GM20431 (cell line): ENCODE measurements at regions not wholly inside any gene's neighbourhood (a gene's known extent, or its start where the extent isn't known, plus 50 kb on each side); places are given as distances from the start of the nearest gene placed in this dataset.
"Not testable (repeated sequence)": the region's sequence is repeated elsewhere in the genome, so short reads cannot be mapped to it uniquely, and the experiment has no call there.

Source experiments
- in situ Hi-C: fragments of 300-500 bp; cut with MseI, MboI; formaldehyde crosslinking; loops from one replicate; pipeline ENCODE4 v1.15.0; 2020; ENCODE audit warnings: low sequenced_read_pairs; ENCODE audit not compliant: unreplicated experiment

DNA sequence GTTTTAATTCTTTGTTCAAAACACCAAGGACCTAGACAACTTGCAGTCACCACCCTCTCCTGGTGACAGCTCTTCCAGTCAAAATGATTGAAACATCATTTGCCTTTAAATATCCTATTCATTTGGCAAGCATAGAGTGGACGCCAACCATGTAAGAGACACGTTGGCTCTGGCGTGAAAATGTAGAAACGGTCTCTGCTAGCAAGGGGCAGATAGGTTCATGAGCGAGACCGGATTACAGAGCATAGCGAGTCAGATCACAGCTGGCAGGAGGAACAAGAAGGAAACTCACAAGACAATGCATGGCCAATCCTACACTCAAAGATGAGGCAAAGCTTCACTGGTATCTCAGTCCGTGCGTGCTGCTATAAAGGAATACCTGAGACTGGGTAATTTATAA is 759.5 kb downstream of the UQCRFS1 start:
- in situ Hi-C loops, result no loop called here

DNA sequence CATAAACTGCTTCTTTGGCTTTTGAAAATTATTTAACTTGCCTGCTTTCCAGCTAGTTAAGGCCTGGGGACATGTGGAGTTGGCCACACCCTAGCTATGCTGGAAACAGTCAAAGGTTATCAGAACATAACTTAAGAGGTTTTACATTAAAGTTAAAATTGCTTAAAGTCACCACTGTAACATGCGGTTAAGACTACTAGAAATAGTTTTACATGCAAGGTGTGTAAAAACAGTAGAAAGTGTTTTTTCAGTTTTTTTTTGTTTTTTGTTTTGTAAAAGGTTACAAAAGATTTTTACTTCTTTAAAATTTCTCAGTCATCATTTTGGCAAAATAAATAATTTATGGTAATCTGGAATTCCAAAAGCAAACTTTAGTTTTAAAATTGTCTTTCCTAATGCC is 763.1 kb downstream of the UQCRFS1 start:
- in situ Hi-C loops, result no loop called here

DNA sequence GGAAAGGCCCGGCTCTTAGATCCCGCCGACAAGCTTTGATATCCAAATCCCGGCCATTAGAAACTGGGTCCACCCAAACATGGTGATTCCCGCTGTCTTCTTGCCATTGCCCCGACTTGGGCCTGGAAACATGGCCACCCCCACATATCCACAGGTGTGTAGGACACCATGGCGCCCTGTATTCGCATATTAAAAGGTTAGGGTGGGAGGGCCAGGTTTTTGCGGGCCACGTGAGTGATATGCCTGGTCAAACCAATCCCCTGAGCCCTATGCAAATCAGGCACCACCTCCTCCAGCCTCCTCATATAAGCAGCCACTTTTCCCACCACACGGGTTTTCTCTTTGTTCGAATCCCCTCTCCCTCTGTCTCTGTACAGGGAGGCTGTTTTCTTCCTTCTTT is 766.4 kb downstream of the UQCRFS1 start:
- in situ Hi-C loops, result no loop called here

DNA sequence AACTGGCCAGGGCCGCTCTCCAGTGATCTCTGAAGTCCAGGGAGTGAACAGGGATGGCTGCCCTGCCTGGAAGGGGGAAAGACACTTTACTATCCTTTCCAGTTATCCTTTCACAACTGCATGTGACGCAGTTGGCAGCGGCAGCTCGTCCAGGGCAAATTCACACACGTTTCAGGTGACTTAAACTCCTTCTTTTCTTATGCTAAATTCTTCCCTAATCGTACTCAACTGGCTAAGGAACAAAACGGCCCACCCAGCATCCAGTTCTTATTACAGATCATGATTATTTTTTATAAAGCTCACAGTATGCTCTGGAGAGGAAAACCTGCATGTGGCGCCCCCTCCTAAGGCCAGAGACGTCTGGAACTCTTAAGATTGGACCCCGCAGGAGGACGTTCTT is 767.1 kb downstream of the UQCRFS1 start:
- in situ Hi-C loops, result no loop called here

DNA sequence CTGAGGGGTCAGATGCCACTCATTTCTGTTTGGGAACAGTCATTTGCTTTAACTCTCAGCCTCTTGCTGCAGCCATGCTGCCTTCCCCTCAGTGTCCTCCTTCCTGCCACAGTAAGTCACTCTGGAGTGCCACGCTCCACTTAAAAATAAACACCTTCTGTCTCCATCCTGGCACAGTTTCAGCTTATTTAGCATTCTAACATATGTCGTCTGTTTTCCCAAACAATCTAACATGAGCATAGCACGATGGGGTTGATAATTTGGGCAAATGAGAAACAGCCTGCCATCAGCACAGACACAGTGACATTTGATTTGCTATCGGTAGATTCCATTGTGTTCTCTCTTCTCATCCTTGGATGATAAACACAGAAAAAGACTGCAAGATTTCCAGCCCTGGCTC is 768.6 kb downstream of the UQCRFS1 start:
- in situ Hi-C loops, result no loop called here

DNA sequence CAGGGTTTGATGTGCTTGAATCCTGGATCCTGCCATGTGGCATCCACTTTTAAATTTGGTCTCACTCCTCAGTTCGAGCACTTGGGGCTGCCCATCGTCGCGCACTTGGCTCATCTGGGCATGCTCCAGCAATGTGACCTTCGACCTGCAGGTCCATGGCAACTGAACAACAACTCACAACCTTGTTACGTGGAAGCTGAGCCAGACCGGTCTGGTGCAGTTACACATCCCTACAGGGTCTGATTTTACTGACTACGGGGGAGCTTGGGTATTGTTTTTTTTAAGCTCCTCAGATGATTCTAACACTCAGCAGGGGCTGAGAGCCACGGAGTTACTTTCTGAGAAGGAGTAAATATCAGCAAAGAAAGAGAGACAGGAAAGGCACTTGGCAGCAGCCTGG is 769.6 kb downstream of the UQCRFS1 start:
- in situ Hi-C loops, result no loop called here

DNA sequence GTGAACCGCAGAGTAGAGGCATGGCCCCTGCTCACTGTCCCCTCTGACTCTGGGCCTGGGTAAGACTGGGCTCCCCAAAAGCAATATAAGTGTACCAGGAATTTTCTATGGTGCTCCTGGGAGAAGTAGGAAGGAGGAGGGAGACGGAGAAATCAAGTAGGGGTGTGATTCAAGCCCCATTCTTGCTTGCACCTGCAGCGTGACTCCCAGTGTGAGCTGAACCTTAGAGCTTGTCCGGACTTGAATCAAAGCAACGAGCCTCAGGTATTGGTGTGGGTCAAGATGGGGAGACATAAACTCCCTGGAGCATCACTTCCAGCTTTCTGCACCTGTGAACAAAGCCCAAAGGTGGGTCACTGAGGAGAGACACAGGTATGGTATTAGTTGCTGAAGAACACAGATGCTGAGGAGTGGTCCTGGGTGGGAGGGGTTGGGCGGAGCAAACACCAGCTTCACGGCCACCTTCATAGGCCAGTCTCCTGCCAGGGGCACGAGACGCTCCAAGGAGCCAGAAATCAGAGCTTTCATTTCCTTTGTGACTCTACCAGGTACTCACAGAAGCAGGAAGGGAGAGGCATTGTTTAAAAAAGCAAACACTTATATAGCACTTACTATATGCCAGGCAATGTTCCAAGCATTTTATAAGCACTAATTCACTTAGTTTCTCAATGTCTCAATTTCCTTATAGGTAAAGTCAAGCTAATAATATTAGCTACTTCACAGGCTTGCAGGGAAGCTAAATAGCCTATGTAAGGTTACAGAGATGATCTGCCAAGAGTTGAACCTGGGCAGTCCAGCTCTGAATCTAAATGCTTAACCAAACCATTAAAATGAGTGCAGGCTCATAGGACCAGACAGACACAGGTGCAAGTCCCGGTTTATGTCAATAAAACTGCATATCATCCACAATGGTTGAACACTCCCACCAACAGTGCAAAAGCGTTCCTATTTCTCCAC is 775.3 kb downstream of the UQCRFS1 start:
- in situ Hi-C loops, result no loop called here

DNA sequence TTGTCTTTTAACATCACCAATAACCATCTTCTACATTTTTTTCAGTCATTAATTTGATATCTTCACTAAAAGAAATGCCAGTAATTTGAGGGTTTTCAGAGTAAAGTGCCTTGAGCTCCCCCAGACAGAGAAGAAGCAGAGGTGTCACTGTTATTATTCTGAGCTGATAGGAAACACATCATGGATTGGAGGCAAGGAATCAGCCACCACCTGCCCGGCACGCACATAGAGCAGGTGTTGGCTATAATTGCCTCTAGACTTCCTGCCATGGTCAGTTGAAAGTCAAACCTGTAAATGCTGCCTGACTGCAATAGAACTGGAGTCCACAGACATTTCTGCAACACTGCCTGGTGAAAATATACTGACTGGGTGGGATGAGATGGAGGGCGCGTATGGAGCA is 776.6 kb downstream of the UQCRFS1 start:
- in situ Hi-C loops, result no loop called here

DNA sequence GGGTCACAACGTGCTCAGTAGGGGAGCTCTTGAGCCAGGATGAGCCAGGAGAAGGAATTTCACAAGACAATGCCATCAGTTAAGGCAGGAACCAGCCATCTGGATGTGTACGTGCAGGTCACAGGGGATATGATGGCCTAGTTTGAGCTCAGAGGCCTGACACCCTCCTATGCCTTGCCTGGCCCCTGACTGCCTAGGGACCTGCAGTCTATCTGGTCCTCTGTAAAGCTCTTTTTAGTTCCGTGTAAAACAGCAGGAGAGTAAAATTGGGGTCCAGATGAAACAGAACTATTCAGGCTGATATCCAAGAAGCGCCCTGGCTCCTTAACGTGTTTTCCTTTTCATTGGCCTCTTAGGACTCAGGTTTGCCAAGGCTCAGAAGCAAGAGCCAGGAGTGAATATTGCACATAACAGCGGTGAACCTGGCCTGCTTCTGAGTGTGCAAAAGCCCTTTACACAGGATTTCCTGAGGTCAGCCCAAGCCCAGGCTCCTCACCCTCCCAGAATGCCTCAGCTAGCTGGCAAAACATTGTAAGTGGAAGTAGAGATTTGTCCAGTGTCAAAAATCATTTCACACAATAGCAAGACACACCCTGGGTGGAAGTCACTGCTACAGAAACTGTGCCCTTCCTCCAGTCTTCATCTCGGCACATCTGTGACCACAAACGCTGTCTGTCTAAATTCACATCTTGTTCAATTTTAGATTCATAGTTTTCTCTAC is 777.2 kb downstream of the UQCRFS1 start:
- in situ Hi-C loops, result no loop called here

DNA sequence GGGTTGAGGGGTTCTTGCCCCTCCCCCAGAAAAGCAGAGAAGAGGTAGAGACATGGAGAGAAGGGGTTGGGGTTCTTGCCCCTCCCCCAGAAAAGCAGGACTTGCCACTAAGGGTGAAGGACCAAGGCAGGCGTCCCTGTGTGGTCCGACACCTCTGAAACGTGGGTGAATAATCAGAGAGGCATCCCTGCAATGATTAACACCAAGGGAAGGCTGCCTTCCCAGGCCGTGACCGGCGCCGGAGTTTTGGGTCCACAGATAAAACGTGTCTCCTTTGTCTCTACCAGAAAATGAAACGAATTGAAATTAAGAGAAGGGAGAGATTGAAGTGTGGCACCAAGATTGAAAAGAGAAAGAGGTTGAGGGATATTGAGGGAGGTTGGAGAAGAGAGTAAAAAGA is 778.2 kb downstream of the UQCRFS1 start:
- in situ Hi-C loops, result not testable (repeated sequence)

DNA sequence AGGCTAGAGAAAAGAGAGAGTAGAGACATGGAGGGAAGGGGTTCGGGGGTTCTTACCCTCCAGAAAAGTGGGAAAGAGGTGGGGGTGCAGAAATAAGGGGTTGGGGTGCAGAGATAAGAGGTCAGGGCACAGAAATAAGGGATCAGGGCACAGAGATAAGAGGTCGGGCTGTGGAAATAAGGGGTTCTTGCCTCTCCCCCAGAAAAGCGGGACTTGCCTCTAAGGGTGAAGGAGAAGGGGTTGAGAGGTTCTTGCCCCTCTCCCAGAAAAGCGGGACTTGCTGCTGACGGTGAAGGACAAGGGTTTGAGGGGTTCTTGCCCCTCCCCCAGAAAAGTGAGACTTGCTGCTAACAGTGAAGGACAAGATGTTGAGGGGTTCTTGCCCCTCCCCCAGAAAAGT is 778.6 kb downstream of the UQCRFS1 start:
- in situ Hi-C loops, result not testable (repeated sequence)

DNA sequence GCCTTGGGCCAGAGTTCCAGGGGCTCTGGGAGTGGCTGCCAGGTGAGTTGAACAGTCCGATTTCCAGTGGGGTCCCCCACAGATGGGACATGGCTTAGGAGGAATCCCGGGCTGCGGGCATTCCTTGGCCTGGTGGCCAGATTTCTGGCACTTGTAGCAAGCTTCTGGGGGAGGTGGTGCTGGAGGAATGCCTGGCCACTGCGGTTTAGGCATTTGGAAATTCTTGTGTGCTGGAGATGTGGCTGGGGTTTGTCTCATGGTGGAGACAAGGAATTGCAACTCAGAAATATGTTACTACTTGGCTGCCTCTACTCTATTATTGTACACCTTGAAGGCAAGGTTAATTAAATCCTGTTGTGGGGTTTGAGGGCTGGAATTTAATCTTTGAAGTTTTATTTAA is 779.8 kb downstream of the UQCRFS1 start:
- in situ Hi-C loops, result not testable (repeated sequence)

DNA sequence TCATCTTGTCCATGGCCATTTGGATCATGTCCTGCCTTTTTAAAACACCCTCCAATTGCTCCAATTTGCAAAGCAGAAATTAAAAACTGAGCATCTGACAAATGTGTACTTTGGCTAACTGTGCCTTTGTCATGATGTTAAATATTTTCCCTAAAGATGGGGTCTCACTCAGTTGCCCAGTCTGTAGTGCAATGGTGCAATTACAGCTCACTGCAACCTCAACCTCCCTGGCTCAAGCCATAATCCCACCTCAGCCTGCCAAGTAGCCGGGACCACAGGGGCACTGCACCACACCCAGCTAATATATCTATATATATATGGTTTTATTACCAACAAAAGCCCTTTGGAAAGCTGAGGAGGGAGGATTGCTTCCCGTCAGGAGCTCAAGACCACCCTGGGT is 782.7 kb downstream of the UQCRFS1 start:
- in situ Hi-C loops, result no loop called here

DNA sequence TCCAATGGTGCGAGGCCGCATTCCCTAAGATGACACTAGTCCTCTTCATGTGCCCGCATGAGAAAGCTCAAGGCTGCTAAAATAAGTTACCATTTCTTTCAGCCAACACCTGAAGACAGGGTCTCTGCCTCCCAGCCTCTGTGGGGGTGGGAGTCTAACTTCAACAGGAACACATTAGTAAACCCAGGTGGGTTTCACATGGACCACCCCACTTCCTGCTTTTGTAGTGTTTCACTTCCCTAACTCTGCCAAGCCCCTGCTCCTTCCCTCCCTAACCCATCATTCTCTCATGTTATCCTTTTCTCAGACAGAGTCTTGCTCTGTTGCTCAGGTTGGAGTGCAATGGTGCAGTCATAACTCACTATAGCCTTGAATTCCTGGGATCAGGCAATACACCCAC is 783.6 kb downstream of the UQCRFS1 start:
- in situ Hi-C loops, result no loop called here

DNA sequence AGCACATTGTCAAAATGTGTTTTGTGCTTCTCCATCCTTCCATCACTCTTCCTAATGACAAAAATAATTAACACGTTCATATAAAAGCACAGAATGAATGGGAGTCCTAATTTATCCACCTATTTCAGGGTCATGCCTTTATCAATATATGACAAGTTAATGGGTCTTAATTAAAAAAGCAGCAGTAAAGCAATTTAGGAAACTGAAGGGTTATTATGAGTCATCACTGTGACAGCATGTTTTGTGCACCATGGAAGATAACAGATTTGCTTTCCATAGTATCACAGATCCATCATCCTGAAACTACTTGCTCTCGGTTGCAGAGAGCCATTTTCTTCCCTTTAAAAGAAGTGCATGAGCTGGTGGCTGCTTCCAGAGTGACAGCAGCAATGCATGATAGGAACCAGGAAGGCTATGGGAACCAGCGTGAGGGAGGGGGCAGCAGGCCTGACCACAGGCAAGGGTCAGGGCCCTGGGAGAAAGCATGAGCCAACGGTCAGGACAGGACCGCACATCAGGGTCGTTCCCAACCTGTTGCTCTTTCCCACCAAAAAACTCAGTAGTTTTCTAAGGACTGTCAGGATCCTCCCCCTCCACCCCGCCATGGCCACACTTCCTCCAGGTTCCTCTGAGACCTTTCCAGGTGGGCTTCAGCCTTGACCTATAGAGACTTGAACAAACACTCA is 784.1 kb downstream of the UQCRFS1 start:
- in situ Hi-C loops, result no loop called here

DNA sequence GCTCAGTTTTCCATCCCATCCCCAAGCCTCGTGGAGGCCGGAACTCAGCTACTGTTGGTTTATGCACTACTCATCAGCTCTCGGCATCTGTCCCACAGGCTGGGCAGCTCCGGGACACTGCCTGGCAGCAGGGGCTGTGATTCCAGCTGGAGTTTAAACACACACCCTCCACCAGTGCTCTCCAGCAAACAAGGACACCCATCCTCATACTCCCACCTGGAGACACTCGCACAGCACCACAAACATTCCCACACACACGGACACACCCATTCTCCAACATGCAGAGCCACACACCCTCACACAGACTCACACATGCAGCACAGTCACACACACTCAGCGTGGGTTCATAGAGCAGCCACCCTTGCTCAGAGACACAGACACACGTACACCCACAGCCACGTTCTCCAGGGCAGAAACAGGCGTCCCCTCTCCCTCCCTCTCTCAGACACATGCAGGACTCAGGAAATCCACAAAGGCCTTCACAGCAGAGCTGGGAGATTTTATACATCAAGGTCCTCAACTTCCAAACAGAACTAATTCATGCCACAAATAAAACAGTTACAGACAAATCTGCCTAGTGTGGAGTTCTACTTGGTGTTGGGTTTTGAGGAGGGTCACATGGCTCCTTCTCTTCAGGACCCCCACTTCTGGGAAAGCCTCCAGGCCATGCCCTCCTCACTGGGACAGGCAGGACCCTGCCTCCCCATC is 785.4 kb downstream of the UQCRFS1 start:
- in situ Hi-C loops, result no loop called here

DNA sequence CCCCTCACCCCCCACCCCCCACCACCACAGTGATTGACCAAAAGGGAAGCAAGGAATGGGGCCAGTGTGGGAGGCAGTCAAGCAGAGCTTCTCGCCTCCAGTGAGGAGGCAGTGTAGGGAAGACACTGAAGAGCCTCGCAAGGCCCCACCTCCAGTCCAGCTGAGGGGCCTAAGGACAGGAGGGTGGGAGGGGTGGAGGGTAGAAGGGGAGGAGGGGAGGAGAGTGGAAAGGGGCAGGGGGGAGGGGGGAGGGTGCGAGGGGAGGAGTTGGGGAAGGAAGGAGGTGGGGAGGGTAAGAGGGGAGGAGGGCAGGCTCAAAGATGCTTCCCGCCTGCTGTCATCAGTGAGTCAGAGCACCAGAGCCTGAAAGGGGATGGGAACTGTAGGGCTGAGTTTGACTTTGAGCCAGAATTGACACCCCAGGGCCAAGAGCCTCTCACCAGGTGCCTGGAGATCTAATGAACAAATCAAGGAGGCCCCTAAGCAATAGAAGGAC is 786.2 kb downstream of the UQCRFS1 start:
- in situ Hi-C loops, result no loop called here

DNA sequence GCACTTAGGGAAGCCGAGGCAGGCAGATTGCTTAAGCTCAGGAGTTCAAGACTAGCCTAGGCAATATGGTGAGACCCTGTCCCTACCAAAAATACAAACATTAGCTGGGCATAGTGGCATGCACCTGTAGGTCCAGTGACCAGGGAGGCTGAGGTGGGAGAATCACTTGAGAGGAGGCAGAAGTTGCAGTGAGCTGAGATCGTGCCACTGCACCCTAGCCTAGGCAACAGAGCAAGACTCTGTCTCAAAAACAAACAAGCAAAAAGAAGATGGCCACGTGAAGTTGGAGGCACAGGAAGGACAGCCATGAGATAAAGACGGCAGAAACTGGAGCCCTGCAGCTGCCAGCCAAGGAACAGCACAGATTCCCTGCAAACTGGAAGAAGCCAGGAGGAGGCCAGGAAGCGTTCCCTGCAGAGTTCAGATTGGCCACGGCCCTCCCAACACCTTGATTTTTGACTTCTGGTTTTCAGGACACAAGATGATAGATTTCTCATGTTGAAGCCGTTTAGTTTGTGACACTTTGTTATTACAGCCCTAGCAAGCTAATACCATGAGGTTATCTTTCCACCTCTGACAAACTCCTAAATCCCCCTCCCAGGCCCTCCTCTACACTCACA is 786.7 kb downstream of the UQCRFS1 start:
- in situ Hi-C loops, result no loop called here

DNA sequence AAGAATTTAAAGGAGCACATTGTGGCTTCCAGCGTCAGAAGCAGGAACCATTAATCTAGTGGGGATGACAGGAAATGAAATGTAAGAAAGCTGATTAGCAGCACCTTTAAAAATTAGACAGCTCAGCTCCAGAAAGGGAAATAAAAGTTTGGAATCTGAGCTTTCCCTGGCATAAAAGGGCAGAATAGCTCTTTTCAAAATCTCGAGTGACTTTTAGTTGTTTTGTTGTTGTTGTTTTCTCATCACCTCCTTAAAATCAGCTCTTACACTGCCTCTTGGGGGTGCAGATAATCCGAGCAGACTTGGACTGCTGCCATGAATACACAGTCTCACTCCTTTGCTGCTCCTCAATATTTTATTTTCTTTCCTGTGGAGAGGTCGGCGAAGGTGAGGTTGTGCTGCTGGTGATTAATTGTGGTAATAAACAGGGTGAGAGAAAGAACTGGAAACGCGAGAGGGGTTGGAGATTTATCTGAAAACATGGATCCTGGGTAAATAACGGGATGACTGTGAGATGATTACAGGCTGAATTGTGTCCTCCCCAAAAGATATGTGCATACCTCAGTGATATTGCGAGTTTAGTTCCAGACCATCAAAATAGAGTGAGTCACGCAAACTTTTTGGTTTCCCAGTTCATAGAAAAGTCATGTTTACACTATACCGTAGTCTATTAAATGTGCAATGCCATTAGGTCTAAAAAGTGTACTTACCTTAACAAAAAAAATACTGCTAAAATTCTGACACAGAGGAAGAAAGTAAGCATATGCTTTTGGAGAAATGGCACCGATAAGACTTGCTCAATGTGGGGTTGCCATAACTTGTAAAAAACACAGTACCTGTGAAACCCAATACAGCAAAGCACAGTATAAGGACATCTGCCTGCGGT is 787.7 kb downstream of the UQCRFS1 start:
- in situ Hi-C loops, result no loop called here
